Thymus (tissue), 11 donors: ENCODE measurements at regions not wholly inside any gene's neighbourhood (a gene's known extent, or its start where the extent isn't known, plus 50 kb on each side); places are given as distances from the start of the nearest gene placed in this dataset.

ENCODE experiments used
- DNase-seq, 9 donors: peaks; one replicate each; pipeline ENCODE4 v3.0.0-alpha.2; 2013; ENCODE audit warnings: low spot score in 9 of 9, low read depth in 6 of 9, missing footprints in 1 of 9
- H3K27ac ChIP-seq, 2 donors: one replicate each; pipeline ENCODE4 v1.5.1; 2013; ENCODE audit warnings: control low read depth in 1 of 2, low read depth in 1 of 2, low read length in 1 of 2, mild to moderate bottlenecking in 1 of 2, moderate library complexity in 1 of 2
- H3K27me3 ChIP-seq, 2 donors: one replicate each; pipeline ENCODE4 v1.5.1; 2013; ENCODE audit warnings: low read length in 1 of 2; ENCODE audit not compliant: control insufficient read depth in 2 of 2, insufficient read depth in 1 of 2
- H3K36me3 ChIP-seq, 2 donors: one replicate each; pipeline ENCODE4 v1.5.1; 2013; ENCODE audit warnings: low read length in 1 of 2, mild to moderate bottlenecking in 1 of 2, moderate library complexity in 1 of 2; ENCODE audit not compliant: control insufficient read depth in 2 of 2, insufficient read depth in 2 of 2
- H3K4me1 ChIP-seq, 2 donors: one replicate each; pipeline ENCODE4 v1.5.1; 2013; ENCODE audit warnings: low read length in 2 of 2; ENCODE audit not compliant: control insufficient read depth in 2 of 2, insufficient read depth in 2 of 2
- H3K4me3 ChIP-seq, 2 donors: one replicate each; pipeline ENCODE4 v1.5.1; 2013; ENCODE audit warnings: low read length in 2 of 2, control low read depth in 1 of 2, mild to moderate bottlenecking in 1 of 2
- H3K9me3 ChIP-seq, 2 donors: one replicate each; pipeline ENCODE4 v1.5.1; 2013; ENCODE audit warnings: low read length in 1 of 2, mild to moderate bottlenecking in 1 of 2; ENCODE audit not compliant: control insufficient read depth in 2 of 2, insufficient read depth in 1 of 2
- WGBS: extraction: QIAGEN DNeasy Blood & Tissue Kit; methylation state at CpG from one replicate; pipeline ENCODE4 v1.1.7; 2013; 5-methylcytosine and 5-hydroxymethylcytosine counted together
- donor health status: healthy.

GRCh38 chr1:218658899-218659298 is 313.8 kb downstream of the TGFB2 start:
- H3K27ac ChIP-seq, result no peak overlapping the region
- WGBS, result 84% methylated on average over 6 of the region's 6 CpGs
- H3K36me3 ChIP-seq, result no peaks in the 10 kb centered on the region
- no peak for DNase-seq
- no peaks in the 10 kb centered on the region for H3K27me3 ChIP-seq
- no peaks in the 10 kb centered on the region for H3K9me3 ChIP-seq
- no peak overlapping the region for H3K4me3 ChIP-seq
- no peaks in the 10 kb centered on the region for H3K4me1 ChIP-seq

GRCh38 chr1:218659911-218660677 is 315.0 kb downstream of the TGFB2 start:
- H3K9me3 ChIP-seq, result no peaks in the 10 kb centered on the region
- H3K4me3 ChIP-seq, result no peak overlapping the region
- no peak for DNase-seq
- H3K36me3 ChIP-seq, result no peaks in the 10 kb centered on the region
- H3K27ac ChIP-seq, result no peak overlapping the region
- H3K4me1 ChIP-seq, result no peaks in the 10 kb centered on the region
- no peaks in the 10 kb centered on the region for H3K27me3 ChIP-seq
- 85% methylated on average over 2 of the region's 2 CpGs for WGBS

- Histone ChIP-seq H3K27me3 (no peaks in the 10 kb centered on the region), H3K36me3 (no peaks in the 10 kb centered on the region), H3K27ac (no peak overlapping the region), H3K4me1 (no peaks in the 10 kb centered on the region), H3K9me3 (no peaks in the 10 kb centered on the region), H3K4me3 (no peak overlapping the region)
- 87% methylated on average over 1 of the region's 1 CpG for WGBS
- no peak for DNase-seq
Observed at GRCh38 chr1:218660678-218661053, 315.5 kb downstream of the TGFB2 start.

GRCh38 chr1:218661411-218661810 is 316.3 kb downstream of the TGFB2 start:
- no peaks in the 10 kb centered on the region for H3K9me3 ChIP-seq
- no peaks in the 10 kb centered on the region for H3K36me3 ChIP-seq
- no peak for DNase-seq
- H3K4me1 ChIP-seq, result no peaks in the 10 kb centered on the region
- H3K27me3 ChIP-seq, result no peaks in the 10 kb centered on the region
- no peak overlapping the region for H3K27ac ChIP-seq
- no peak overlapping the region for H3K4me3 ChIP-seq
- 88% methylated on average over 3 of the region's 3 CpGs for WGBS

GRCh38 chr1:218664385-218665170 is 319.4 kb downstream of the TGFB2 start:
- no peaks in the 10 kb centered on the region for H3K9me3 ChIP-seq
- H3K36me3 ChIP-seq, result no peaks in the 10 kb centered on the region
- WGBS, result 81% methylated on average over 3 of the region's 3 CpGs
- H3K27ac ChIP-seq, result no peak overlapping the region
- no peak for DNase-seq
- H3K4me3 ChIP-seq, result no peak overlapping the region
- H3K4me1 ChIP-seq, result no peaks in the 10 kb centered on the region
- no peaks in the 10 kb centered on the region for H3K27me3 ChIP-seq

- Histone ChIP-seq H3K4me3 (no peak overlapping the region), H3K27ac (no peak overlapping the region)
- 87% methylated on average over 4 of the region's 4 CpGs for WGBS
Observed at GRCh38 chr1:218665221-218665620, 320.1 kb downstream of the TGFB2 start.

GRCh38 chr1:218666263-218666662 is 321.1 kb downstream of the TGFB2 start:
- H3K9me3 ChIP-seq, result no peaks in the 10 kb centered on the region
- no peaks in the 10 kb centered on the region for H3K36me3 ChIP-seq
- no peak for DNase-seq
- H3K4me3 ChIP-seq, result no peak overlapping the region
- no peak overlapping the region for H3K27ac ChIP-seq
- H3K27me3 ChIP-seq, result no peaks in the 10 kb centered on the region
- H3K4me1 ChIP-seq, result no peaks in the 10 kb centered on the region

More at GRCh38 chr1:218665221-218665620, 320.1 kb downstream of the TGFB2 start:
- Histone ChIP-seq H3K9me3 (no peaks in the 10 kb centered on the region), H3K4me1 (no peaks in the 10 kb centered on the region), H3K27me3 (no peaks in the 10 kb centered on the region), H3K36me3 (no peaks in the 10 kb centered on the region)
- DNase-seq, result no peak

GRCh38 chr1:218667781-218668516 is 322.8 kb downstream of the TGFB2 start:
- WGBS, result 87% methylated on average over 3 of the region's 3 CpGs
- H3K4me1 ChIP-seq, result no peaks in the 10 kb centered on the region
- H3K36me3 ChIP-seq, result no peaks in the 10 kb centered on the region
- no peaks in the 10 kb centered on the region for H3K9me3 ChIP-seq
- no peaks in the 10 kb centered on the region for H3K27me3 ChIP-seq
- no peak overlapping the region for H3K27ac ChIP-seq
- no peak for DNase-seq
- H3K4me3 ChIP-seq, result no peak overlapping the region

GRCh38 chr1:218669431-218669830 is 324.3 kb downstream of the TGFB2 start:
- Histone ChIP-seq H3K4me3 (no peak overlapping the region), H3K36me3 (no peaks in the 10 kb centered on the region), H3K9me3 (no peaks in the 10 kb centered on the region), H3K4me1 (no peaks in the 10 kb centered on the region), H3K27me3 (no peaks in the 10 kb centered on the region), H3K27ac (no peak overlapping the region)
- WGBS, result 96% methylated on average over 1 of the region's 1 CpG
- DNase-seq, result no peak
